ENCODE measurements at regions not wholly inside any gene's neighbourhood (a gene's known extent, or its start where the extent isn't known, plus 50 kb on each side); places are given as distances from the start of the nearest gene placed in this dataset.

GRCh38 chr18:55864281-55864680 is 276.3 kb upstream of the TCF4 start:
- TF ChIP-seq CTCF (IDR thresholded peaks at IDR 0.05; ENCODE audit: insufficient read depth, low read length, poor library complexity, severe bottlenecking) = no peak
- no peak for TF ChIP-seq EZH2phosphoT487 (conservative IDR thresholded peaks at IDR 0.05; ENCODE audit: low read length)

All from SU-DHL-6 (cell line).